ENCODE measurements at regions not wholly inside any gene's neighbourhood (a gene's known extent, or its start where the extent isn't known, plus 50 kb on each side); places are given as distances from the start of the nearest gene placed in this dataset.

DNA sequence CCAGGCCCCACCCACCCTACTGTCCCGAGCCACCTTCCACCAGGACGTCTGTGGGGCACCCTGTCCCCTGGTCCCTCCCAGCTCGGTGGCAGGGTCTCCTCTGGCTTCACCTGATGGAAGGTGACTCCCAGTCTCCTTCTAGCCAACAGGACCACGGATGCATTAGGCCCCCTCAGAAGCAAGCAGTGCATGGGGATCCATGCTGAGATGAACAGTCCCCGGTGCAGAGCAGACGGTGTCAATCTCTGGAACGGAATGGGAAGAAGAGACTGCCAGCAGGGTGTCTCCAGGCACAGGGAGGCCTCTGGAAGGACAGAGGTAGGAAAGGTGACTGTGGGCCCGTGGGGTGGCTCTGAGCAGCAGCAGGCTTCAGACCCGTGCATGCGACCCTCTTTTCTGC lies 65.2 kb upstream of the FZD7 start:
- DNase-seq (ENCODE audit: low read depth, low spot score) (no peak), FAIRE-seq (no peak)
- no peak overlapping the region for H3K27ac ChIP-seq (ENCODE audit: control insufficient read depth, insufficient read depth, low read length)
- H3K79me2 ChIP-seq (ENCODE audit: control insufficient read depth, insufficient read depth, low read length): no peaks in the 10 kb centered on the region
- no peak overlapping the region for H3K4me2 ChIP-seq (ENCODE audit: control insufficient read depth, extremely low read depth, insufficient read depth, low read depth, low read length)
- dilution Hi-C loops (cut with MboI; ENCODE audit: extremely low pct_ligation_motif_present, low sequenced_read_pairs): no loop called here
- no peak overlapping the region for H2AFZ ChIP-seq (ENCODE audit: control insufficient read depth, low read length)
- no peak overlapping the region for H3K9ac ChIP-seq (ENCODE audit: control insufficient read depth, extremely low read depth, insufficient read depth, low read length)
- no peak overlapping the region for H3K4me3 ChIP-seq (ENCODE audit: control insufficient read depth in 2 of 3, extremely low read depth in 1 of 3, insufficient read depth in 2 of 3, low read depth in 1 of 3, low read length in 3 of 3)
- no peaks in the 10 kb centered on the region for H3K4me1 ChIP-seq (ENCODE audit: control insufficient read depth, extremely low read depth, insufficient read depth, low read length)
- no peaks in the 10 kb centered on the region for H3K9me3 ChIP-seq (ENCODE audit: control insufficient read depth, low read depth, low read length)
- H3K27me3 ChIP-seq (ENCODE audit: control insufficient read depth, extremely low read depth, insufficient read depth, low read length): no peaks in the 10 kb centered on the region
- no peak for TF ChIP-seq EZH2 (IDR thresholded peaks at IDR 0.05; ENCODE audit: low read length)
- TF ChIP-seq, protein P1, sequence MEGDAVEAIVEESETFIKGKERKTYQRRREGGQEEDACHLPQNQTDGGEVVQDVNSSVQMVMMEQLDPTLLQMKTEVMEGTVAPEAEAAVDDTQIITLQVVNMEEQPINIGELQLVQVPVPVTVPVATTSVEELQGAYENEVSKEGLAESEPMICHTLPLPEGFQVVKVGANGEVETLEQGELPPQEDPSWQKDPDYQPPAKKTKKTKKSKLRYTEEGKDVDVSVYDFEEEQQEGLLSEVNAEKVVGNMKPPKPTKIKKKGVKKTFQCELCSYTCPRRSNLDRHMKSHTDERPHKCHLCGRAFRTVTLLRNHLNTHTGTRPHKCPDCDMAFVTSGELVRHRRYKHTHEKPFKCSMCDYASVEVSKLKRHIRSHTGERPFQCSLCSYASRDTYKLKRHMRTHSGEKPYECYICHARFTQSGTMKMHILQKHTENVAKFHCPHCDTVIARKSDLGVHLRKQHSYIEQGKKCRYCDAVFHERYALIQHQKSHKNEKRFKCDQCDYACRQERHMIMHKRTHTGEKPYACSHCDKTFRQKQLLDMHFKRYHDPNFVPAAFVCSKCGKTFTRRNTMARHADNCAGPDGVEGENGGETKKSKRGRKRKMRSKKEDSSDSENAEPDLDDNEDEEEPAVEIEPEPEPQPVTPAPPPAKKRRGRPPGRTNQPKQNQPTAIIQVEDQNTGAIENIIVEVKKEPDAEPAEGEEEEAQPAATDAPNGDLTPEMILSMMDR (optimal IDR thresholded peaks at IDR 0.05 in 1 of 3, IDR thresholded peaks at IDR 0.05 in 1 of 3, conservative IDR thresholded peaks at IDR 0.05 in 1 of 3; ENCODE audit: extremely low read depth in 1 of 3, insufficient read depth in 2 of 3, low read length in 3 of 3): no peak
- no peaks in the 10 kb centered on the region for H3K9me1 ChIP-seq (ENCODE audit: control insufficient read depth, extremely low read depth, insufficient read depth, low read length)
- H4K20me1 ChIP-seq (ENCODE audit: control insufficient read depth, extremely low read depth, insufficient read depth, low read length): no peaks in the 10 kb centered on the region
- no peaks in the 10 kb centered on the region for H3K36me3 ChIP-seq (ENCODE audit: control insufficient read depth in 2 of 2, extremely low read depth in 1 of 2, insufficient read depth in 2 of 2, low read length in 2 of 2)

DNA sequence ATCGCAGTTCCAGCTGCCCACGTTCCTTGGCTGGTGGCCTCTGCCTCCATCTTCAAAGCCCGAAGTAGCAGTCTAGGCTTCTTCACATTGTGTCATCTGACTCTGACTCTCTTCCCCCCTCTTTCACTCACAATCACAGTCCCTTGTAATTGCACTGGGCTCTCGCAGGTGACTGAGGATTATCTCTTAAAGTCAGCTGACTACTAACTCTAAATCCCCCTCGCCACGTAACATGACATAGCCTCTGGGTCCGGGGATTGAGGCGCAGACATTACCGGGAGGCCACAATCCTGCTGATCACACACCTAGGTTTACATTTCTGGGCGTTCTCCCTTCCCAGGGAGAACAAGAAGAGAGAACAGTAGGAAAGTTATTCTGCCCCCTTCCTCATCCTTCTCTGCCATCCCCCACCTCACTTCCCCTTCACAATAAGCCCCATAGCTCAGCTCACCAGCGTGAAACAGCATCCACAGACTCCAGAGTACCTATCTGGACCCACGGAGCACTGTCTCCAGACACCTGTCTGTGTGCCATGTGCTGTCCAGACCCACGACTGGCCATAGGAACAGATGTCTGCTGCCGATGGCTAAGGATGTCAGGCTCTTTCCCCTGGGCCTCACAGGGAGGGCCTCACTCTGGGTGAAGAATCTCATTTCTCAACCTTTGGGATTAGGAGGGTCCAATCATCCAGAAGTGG lies 64.3 kb upstream of the FZD7 start:
- no peaks in the 10 kb centered on the region for H3K79me2 ChIP-seq (ENCODE audit: control insufficient read depth, insufficient read depth, low read length)

More for the DNA sequence above, 64.3 kb upstream of the FZD7 start:
- DNase-seq (ENCODE audit: low read depth, low spot score) (no peak), FAIRE-seq (no peak)
- Histone ChIP-seq H3K9me3 (ENCODE audit: control insufficient read depth, low read depth, low read length) (no peaks in the 10 kb centered on the region), H3K27ac (ENCODE audit: control insufficient read depth, insufficient read depth, low read length) (no peak overlapping the region), H3K4me1 (ENCODE audit: control insufficient read depth, extremely low read depth, insufficient read depth, low read length) (no peaks in the 10 kb centered on the region), H3K36me3 (ENCODE audit: control insufficient read depth in 2 of 2, extremely low read depth in 1 of 2, insufficient read depth in 2 of 2, low read length in 2 of 2) (no peaks in the 10 kb centered on the region), H2AFZ (ENCODE audit: control insufficient read depth, low read length) (no peak overlapping the region), H3K9ac (ENCODE audit: control insufficient read depth, extremely low read depth, insufficient read depth, low read length) (no peak overlapping the region), H3K4me3 (ENCODE audit: control insufficient read depth in 2 of 3, extremely low read depth in 1 of 3, insufficient read depth in 2 of 3, low read depth in 1 of 3, low read length in 3 of 3) (no peak overlapping the region), H4K20me1 (ENCODE audit: control insufficient read depth, extremely low read depth, insufficient read depth, low read length) (no peaks in the 10 kb centered on the region), H3K9me1 (ENCODE audit: control insufficient read depth, extremely low read depth, insufficient read depth, low read length) (no peaks in the 10 kb centered on the region), H3K27me3 (ENCODE audit: control insufficient read depth, extremely low read depth, insufficient read depth, low read length) (no peaks in the 10 kb centered on the region), H3K4me2 (ENCODE audit: control insufficient read depth, extremely low read depth, insufficient read depth, low read depth, low read length) (no peak overlapping the region)
- TF ChIP-seq, protein P1 (optimal IDR thresholded peaks at IDR 0.05 in 1 of 3, IDR thresholded peaks at IDR 0.05 in 1 of 3, conservative IDR thresholded peaks at IDR 0.05 in 1 of 3; ENCODE audit: extremely low read depth in 1 of 3, insufficient read depth in 2 of 3, low read length in 3 of 3): no peak
- TF ChIP-seq EZH2 (IDR thresholded peaks at IDR 0.05; ENCODE audit: low read length): no peak
- dilution Hi-C loops (cut with MboI; ENCODE audit: extremely low pct_ligation_motif_present, low sequenced_read_pairs): no loop called here
